Fibroblast of the conjunctiva (primary cell): ENCODE measurements at regions not wholly inside any gene's neighbourhood (a gene's known extent, or its start where the extent isn't known, plus 50 kb on each side); places are given as distances from the start of the nearest gene placed in this dataset.
A peak's percentile ranks its signal among the peaks of the same experiment; 100 is the strongest.
"Not testable (repeated sequence)": the region's sequence is repeated elsewhere in the genome, so short reads cannot be mapped to it uniquely, and the experiment has no call there.

Experiments
- DNase-seq: peaks from one replicate; pipeline ENCODE4 v3.0.0-alpha.2; 2010; ENCODE audit warnings: low read depth

DNA sequence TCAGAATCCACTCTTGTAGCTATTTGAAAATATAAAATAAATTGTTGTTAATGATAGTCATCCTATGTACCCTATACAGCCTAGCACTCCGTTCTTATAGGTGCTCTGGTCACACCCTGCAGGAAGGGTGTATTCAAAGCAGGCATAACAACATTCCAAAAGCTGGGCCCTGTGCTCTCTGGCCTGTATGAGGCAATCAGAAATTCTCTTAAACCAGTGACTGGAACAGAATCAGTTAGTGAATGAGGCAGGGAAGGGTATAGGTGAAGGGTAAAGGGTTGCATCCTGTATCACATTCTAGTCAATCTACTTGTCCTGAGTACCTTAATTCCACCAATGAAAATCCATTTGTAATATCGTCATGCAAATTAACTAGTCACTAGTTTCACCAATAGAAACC lies 154.5 kb upstream of the ZNF217 start:
- no peak for DNase-seq

DNA sequence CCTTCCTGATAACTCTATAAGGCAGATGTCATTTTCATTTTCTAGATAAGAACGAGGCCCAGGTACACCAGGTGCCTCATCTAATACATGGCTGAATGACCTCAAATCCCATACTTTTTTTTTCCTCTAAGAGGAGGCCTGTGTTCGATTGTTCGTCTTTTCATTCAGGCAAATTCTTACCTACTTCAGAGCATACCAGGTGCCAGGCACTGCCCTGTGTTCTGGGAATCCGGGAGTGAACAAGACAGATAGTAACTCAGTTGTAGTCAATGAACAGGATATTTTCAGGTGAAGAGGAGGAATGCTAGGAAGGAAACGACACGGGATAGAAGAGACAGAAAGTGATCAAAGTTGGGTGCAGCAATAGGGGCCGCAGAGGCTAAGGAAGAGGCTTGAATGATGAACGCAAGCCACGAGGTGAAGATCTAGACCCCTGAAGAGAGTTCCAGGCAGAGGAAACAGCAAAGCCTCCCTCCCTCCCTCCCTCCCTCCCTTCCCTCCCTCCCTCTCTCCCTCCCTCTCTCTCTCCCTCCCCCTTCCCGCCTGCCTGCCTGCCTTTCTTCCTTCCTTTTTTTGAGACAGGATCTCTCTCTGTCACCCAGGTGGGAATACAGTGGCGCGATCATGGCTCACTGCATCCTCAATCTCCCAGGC lies 150.1 kb upstream of the ZNF217 start:
- no peak for DNase-seq

DNA sequence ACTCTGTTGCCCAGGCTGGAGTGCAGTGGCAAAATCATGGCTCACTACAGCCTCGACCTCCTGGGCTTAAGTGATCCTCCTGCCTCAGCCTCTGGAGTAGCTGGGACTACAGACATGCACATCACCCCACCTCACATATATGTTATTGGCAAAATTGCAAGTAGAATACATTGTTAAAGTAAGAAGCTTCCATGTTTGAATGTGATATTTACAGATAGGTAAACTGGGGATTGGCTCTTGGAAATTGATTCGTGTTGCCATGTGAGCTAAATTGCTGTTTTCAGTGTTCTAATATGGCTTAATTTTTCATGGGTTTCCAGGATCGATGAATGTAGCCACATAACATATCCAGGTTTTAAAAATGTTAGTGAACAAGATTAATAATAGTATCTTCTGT lies 149.0 kb upstream of the ZNF217 start:
- no peak for DNase-seq

DNA sequence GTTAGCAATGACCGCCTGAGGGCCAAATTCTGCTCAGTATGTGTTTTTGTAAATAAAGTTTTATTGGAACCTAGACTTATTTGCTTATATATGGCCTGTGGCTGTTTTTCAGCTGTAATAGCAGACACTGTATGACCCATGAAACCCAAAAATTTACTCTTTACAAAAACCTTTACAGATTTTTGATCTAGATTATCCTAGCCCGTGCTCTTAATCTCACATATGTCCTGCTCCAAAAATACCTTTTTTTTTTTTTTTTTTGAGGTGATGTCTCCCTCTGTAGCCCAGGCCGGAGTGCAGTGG lies 148.0 kb upstream of the ZNF217 start:
- DNase-seq: no peak

DNA sequence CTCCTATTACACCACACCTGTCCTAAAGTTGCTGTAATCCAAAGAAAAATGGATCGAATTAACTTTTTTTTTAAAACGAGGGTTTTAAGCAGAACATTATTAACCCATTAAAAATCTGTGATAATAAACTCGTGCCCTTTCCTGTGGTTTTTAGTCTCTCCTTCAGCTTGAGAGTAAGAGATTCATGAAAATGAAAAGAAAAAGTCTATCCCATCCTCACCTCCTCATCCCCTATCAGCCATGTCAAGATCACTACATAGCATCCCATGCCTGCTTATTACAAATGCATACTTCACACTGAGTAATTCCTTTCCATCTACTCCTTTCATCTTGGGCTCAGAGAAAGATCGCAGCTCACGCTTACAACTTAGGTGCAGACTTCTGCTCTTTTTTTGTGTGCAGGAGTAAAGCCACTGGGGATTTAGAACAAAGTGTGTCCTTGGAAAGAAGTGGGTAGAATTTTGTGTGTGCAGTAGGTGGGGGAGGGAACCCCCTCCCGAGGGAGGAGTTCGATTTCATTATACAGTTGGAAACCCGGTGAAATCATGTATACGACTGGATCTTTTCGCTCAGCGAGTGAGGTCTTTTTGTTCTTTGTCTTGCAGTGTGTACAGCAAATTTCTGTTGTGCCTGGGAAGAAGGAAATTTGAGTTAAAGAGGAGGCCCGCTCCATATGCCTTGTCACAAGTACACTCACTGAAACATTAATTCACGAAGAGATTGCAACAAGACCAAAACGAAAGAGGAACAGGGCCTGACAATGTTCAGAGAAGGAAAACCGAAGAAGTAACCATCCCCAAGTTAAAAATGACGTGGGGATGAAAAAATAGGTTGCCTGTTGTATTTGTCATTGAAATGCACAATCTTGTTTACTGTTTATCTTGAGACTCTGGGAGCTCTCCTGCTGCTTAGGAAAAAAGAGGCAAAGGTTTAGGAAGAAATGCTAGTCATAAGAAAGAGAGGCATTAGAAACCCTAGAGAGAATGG lies 146.5 kb upstream of the ZNF217 start:
- DNase-seq: no peak

DNA sequence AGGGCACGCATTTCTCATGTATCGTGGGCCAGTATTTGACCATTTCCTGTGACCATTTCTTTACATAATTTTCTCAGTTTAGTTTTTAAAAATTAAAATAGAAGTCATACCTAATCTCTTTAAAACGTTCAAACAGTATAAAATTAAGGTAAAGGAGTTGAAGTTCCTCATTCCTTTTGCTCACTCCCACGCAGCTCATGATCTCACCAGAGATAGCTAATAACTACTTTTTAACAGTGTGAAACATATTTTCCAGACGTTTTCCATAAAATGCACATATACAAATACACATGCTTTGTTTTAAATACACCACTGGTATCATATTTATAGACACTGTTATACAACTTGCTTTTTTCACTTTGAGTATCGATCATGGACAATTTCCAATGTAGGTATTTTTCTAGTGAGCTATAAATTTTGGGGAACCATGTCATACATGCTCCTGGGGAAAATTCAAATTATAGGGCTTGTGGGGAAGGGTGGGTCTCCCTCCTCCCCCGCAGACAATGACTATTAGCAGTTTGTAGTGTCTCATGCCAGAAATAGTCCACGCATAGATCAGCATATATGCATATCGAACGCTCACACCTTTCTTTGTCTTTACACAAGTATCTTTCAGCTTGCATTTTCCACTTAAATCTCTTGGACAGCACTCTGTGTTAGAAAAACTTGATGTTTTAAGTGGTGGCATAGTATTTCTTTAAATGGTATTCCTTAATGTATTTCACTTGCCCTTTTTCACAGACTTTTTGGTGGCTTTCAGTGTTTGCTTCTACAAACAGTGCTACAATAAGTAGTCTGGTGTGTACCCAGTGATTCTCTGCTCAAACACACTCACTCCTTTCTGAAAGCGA lies 145.5 kb upstream of the ZNF217 start:
- DNase-seq: no peak

DNA sequence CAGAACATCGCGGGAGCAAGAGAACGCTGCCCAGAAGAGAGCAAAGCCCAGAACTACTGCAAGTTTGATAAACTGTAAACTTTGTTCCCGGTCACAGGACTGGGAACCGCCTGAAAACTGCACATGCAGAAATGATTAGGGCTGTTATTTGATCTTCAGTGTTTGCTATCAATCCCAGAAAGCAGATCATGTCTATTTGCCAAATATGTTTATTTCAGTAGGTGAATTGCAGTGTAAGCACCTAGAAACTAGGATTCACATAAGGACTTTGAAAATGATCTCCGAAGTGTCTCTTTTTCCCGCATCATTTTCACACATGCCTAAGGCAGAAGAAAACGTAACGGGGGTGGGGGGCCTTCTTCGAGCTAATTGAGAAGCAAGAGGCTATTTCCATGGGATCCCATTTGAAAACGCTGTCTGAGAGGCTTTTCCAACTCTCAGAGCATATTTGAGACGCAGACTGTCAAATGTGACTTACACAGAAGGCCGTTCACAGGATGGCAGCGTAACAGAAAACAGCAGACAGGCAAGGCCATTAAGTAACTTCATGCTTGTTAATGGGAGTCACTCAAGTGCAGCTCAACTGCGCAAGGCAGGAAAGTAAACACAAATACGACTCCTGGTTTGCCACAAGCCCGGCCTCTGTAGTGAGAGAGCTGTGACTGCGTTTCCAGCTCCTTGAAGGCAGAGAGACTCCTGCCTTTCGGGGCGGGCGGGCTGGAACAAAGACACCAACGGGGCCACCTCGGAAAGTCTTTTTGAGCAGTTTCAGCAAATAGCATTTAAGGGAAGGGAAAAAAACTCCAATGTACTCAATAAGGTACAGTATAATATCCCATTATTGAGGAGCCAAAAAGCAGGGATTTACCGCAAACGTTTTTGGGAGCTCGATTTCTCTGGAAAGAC lies 144.7 kb upstream of the ZNF217 start:
- DNase-seq: peak; percentile 59

DNA sequence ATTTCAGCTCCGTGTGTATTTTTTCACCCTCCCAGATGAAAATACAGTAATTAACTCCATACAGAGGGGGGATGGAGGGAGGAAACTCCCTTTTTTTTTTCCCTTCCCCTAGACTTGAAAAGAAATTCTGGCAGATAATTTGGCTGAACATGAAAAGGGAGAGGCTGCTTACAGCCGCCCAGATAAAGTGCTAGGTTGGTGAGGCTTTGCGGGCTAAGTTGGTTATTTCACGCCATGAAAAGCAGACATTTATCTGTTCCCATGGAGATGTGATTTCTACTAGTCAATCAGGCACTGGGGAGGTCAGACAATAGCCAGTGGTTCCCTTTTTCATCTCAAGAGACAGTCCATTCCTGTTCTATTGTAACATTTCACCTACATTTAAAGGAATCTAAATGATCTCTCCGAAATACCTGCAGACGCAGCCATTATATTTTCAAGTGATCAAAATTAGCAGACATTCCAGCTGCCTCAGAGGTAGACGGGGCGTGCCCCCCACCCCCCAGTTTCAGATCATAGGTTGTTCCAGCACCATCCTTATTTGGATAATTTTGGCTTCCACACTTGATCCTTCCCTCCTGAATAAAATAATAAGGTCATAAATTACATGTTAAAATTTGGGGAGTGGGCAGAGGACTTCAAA lies 143.9 kb upstream of the ZNF217 start:
- no peak for DNase-seq

- DNase-seq: no peak
These were observed 143.2 kb upstream of the ZNF217 start for GRCh38 chr20:53736757-53737395.

DNA sequence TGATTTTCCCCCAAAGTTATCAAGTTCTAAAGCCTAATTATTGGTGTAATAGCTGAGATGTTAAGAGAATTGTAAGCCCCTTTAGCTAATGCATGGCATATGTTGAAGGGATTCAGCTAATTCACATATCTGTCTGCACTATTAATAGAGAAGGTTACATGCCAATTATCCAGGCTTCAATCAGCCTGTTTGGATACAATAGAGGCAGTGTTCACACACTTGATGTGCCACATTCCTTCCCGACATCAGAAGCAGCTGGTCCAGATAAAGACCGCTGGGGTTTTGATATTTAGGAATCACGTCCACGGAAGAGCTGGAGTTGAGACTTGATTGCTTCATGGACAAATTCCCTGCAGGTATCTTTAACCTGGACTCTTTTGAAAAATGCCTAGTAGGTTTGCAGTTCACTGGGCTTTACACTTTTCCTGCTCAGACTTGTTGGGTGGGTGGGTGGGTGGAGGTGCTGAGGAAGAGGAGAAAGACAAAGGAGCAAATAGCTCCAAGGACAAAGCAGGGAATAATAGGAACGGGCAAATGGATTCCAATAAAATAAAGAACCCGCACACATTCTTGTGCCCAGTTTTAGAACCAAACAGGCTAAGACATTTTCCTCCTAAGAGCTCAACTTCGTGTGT lies 142.6 kb upstream of the ZNF217 start:
- DNase-seq: no peak

DNA sequence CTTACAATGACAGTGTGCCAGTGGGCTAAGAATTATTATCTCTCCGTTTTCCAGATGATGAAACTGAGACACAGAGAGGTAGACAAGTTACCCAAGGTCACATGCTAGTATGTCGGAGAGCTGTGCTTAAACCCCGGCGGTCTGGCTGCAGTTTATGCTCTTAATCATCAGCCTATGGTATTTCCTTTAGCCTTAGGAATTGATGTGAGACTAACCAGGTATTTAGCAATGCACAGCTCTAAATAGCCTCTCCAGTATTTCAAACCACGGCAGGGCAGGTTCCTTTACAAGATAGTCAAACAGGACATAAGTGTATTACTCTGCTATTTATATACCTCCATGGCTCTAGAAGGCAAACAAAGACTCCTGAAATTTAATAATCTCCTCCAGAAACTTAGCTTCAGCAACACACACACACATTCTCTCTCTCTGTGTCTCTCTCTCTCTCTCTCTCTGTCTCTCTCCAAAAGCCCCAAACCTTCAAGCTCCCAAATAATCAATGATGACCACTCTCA lies 142.0 kb upstream of the ZNF217 start:
- DNase-seq: peak; percentile 57

GRCh38 chr20:53734006-53734688 lies 140.5 kb upstream of the ZNF217 start:
- DNase-seq: no peak

- no peak for DNase-seq
These were observed 138.0 kb upstream of the ZNF217 start for GRCh38 chr20:53731595-53731994.

GRCh38 chr20:53728359-53728758 lies 134.7 kb upstream of the ZNF217 start:
- DNase-seq: no peak

DNA sequence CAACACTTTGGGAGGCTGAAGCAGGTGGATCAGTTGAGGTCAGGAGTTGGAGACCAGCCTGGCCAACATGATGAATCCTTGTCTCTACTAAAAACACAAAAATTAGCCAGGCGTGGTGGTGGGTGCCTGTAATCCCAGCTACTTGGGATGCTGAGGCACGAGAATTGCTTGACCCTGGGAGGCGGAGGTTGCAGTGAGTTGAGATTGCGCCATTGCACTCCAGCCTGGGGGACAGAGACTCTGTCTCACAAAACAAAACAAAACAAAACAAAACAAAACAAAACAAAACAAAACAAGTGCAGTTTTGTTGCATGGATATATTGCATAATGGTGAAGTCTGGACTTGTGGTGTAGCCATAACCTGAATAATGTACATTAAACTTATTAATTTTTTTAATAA lies 133.6 kb upstream of the ZNF217 start:
- not testable (repeated sequence) for DNase-seq

DNA sequence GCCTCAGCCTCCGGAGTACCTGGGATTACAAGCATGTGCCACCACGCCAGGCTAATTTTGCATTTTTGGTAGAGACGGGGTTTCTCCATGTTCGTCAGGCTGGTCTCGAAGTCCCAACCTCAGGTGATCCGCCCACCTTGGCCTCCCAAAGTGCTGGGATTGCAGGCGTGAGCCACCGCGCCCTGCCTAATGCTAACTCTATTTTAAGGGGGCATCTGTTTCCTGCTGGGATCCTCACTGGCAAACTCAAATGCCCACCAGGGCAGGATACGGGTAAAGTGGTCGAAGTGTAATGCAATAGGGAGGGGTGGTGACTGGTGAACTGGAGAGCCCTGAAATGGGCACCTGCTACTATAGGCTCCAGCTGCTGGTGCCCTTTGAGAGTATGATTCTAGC lies 131.9 kb upstream of the ZNF217 start:
- DNase-seq: no peak

GRCh38 chr20:53723621-53724020 lies 130.0 kb upstream of the ZNF217 start:
- no peak for DNase-seq

GRCh38 chr20:53723045-53723444 lies 129.4 kb upstream of the ZNF217 start:
- DNase-seq: no peak

DNA sequence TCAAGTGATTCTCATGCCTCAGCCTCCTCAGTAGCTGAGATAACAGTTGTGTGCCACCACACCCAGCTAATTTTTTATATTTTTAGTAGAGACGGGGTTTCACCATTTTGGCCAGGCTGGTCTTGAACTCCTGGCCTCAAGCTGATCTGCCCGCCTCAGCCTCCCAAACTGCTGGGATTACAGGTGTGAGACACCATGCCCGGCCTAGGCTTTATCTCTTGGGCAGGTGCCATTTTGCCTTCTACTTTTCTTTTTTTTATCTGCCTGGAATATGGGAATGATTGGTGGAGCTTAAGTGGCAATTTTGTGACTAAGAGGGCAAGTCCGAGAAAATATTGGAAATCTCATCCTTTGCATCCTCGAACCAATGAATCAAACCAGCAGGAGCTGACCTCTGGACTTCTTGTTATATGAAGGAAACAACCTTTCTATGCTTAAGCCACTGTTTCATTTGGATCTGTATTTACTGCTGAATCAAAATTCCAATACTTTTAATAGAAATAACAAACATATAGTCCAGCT lies 128.9 kb upstream of the ZNF217 start:
- DNase-seq: no peak
